ENCODE measurements at regions not wholly inside any gene's neighbourhood (a gene's known extent, or its start where the extent isn't known, plus 50 kb on each side); places are given as distances from the start of the nearest gene placed in this dataset.

DNA sequence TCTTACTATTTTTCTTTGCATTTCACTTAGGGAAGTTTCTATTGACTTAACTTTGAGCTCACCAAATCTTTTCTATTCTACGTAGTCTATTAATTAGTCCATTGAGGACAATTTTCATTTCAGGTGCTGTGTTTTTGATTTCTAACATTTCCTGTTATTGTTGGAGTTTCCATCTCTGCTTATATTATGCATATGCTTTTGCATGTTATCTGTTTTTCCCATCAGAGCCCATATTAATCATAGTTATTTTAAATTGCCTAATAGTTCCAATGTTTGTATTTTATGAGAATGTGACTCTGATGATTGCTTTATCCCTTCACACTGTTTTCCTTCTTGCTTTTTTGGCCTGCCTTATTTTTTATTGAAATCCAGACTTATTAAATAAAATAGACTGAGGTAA lies 414.5 kb upstream of the OPRM1 start:
- FAIRE-seq, result no peak
- Histone ChIP-seq H4K20me1 (replicated peaks in 1 of 2; ENCODE audit: control insufficient read depth in 1 of 2, insufficient read depth in 2 of 2, low read length in 2 of 2) (no peaks in the 10 kb centered on the region), H2AK5ac (ENCODE audit: low read depth, low read length) (no peak overlapping the region), H3K9me3 (ENCODE audit: insufficient read depth in 2 of 2, low read depth in 1 of 2, low read length in 1 of 2) (no peaks in the 10 kb centered on the region), H2BK5ac (ENCODE audit: low read depth, low read length) (no peak overlapping the region), H3K79me1 (ENCODE audit: low read depth, low read length) (no peaks in the 10 kb centered on the region), H4K8ac (ENCODE audit: extremely low read depth, insufficient read depth, low read length) (no peak overlapping the region), H3K56ac (replicated peaks; ENCODE audit: insufficient read length, low read depth, low read length) (no peak overlapping the region), H3K9ac (replicated peaks in 1 of 4; ENCODE audit: extremely low read depth in 1 of 4, low read depth in 3 of 4, low read length in 3 of 4) (no peak overlapping the region), H3K27me3 (replicated peaks in 1 of 4; ENCODE audit: control insufficient read depth in 3 of 4, extremely low read depth in 1 of 4, insufficient read depth in 3 of 4, low read length in 3 of 4) (no peaks in the 10 kb centered on the region), H3K4me3 (ENCODE audit: extremely low read depth in 1 of 4, insufficient read depth in 2 of 4, low read depth in 3 of 4, low read length in 4 of 4) (no peak overlapping the region), H3K4me1 (replicated peaks in 1 of 4; ENCODE audit: control insufficient read depth in 3 of 4, insufficient read depth in 4 of 4, low read length in 3 of 4) (no peaks in the 10 kb centered on the region), H3K23ac (ENCODE audit: insufficient read length) (no peak overlapping the region), H3K4ac (replicated peaks; ENCODE audit: insufficient read length, low read depth, low read length) (no peak overlapping the region), H4K5ac (ENCODE audit: insufficient read length, low read depth, low read length) (no peak overlapping the region), H2AFZ (ENCODE audit: low read length) (no peak overlapping the region), H3K79me2 (ENCODE audit: control insufficient read depth in 1 of 2, insufficient read depth in 2 of 2, low read length in 2 of 2) (no peaks in the 10 kb centered on the region), H2BK15ac (ENCODE audit: low read length) (no peak overlapping the region), H3K18ac (ENCODE audit: extremely low read depth, low read length) (no peak overlapping the region), H3K4me2 (ENCODE audit: insufficient read depth in 1 of 2, low read depth in 2 of 2, low read length in 2 of 2) (no peak overlapping the region), H2BK120ac (replicated peaks; ENCODE audit: low read depth, low read length) (no peak overlapping the region), H3K23me2 (ENCODE audit: low read depth, low read length) (no peaks in the 10 kb centered on the region), H3K36me3 (ENCODE audit: control insufficient read depth in 2 of 4, insufficient read depth in 4 of 4, low read length in 3 of 4) (no peaks in the 10 kb centered on the region), H2BK12ac (ENCODE audit: low read depth, low read length) (no peak overlapping the region), H3K14ac (ENCODE audit: insufficient read length) (no peak overlapping the region), H3K27ac (ENCODE audit: low read depth, low read length) (no peak overlapping the region), H2BK20ac (ENCODE audit: low read length) (no peak overlapping the region), H4K91ac (replicated peaks; ENCODE audit: insufficient read length, low read length) (no peak overlapping the region)
- 92% methylated on average over 1 of the region's 1 CpG; no CpG with 5 or more reads in 1 of the 2 experiments for WGBS, 2 experiments (ENCODE audit: extremely low coverage in 1 of 2, insufficient coverage in 1 of 2, insufficient read length in 1 of 2, insufficient replicate concordance in 2 of 2, low coverage in 1 of 2, low lambda C conversion rate in 2 of 2, missing lambda C conversion rate in 1 of 2)
- DNase-seq (ENCODE audit: low read depth in 1 of 2, low spot score in 2 of 2), result no peak
- POLR2A ChIA-PET (ENCODE audit: partially characterized antibody), result no interaction called here
- CTCF ChIA-PET (ENCODE audit: partially characterized antibody), result no interaction called here
- TF ChIP-seq RAD21 (IDR thresholded peaks at IDR 0.05 in 1 of 2, conservative IDR thresholded peaks at IDR 0.05 in 1 of 2; ENCODE audit: low read depth in 2 of 2, low read length in 2 of 2) (no peak), POLR2AphosphoS5 (IDR thresholded peaks at IDR 0.05; ENCODE audit: low read depth, low read length) (no peak), TAF7 (optimal IDR thresholded peaks at IDR 0.05; ENCODE audit: borderline replicate concordance, low read depth, low read length) (no peak), HDAC6 (IDR thresholded peaks at IDR 0.05; ENCODE audit: low read depth, low read length) (no peak), MAFK (IDR thresholded peaks at IDR 0.05; ENCODE audit: low read depth, low read length) (no peak)
